Upper lobe of left lung (tissue), 6 donors: ENCODE measurements at regions not wholly inside any gene's neighbourhood (a gene's known extent, or its start where the extent isn't known, plus 50 kb on each side); places are given as distances from the start of the nearest gene placed in this dataset.

Experiments used
- ATAC-seq, 2 donors: fragments of 200-7000 bp; cut with Tn5 transposase; one replicate each; pipeline ENCODE4 v1.9.1; 2022; ENCODE audit warnings: mild to moderate bottlenecking in 2 of 2, moderate library complexity in 2 of 2; ENCODE audit not compliant: low FRiP score in 2 of 2
- DNase-seq, 2 donors: peaks; one replicate each; pipeline ENCODE4 v3.0.0-alpha.2; 2019 to 2020
- H3K27ac ChIP-seq, 4 donors: fragments of 200-600 bp; sonication (generic); one replicate each; pipeline ENCODE4 v1.5.1; 2016 to 2019
- H3K27me3 ChIP-seq, 4 donors: fragments of 200-600 bp; sonication (generic); one replicate each; pipeline ENCODE4 v1.5.1; 2017 to 2019
- H3K36me3 ChIP-seq, 4 donors: fragments of 200-600 bp; sonication (generic); one replicate each; pipeline ENCODE4 v1.5.1; 2016 to 2019
- H3K4me1 ChIP-seq, 4 donors: fragments of 200-600 bp; sonication (generic); one replicate each; pipeline ENCODE4 v1.5.1; 2018 to 2019
- H3K4me3 ChIP-seq, 4 donors: fragments of 200-600 bp; sonication (generic); one replicate each; pipeline ENCODE4 v1.5.1; 2017 to 2019; ENCODE audit warnings: mild to moderate bottlenecking in 2 of 4, moderate library complexity in 1 of 4
- H3K9me3 ChIP-seq, 4 donors: fragments of 200-600 bp; sonication (generic); one replicate each; pipeline ENCODE4 v1.5.1; 2018 to 2019
- CTCF ChIP-seq, 6 experiments: fragments of 450-650 bp in 4 of 6; fragments of 200-600 bp in 2 of 6; sonication (generic) in 2 of 6; IDR thresholded peaks; one replicate each; pipeline ENCODE4 v1.5.1; 2016 to 2019; ENCODE audit warnings: antibody characterized with exemption in 6 of 6
- EP300 ChIP-seq, 4 donors: sonication (generic); formaldehyde crosslinking; IDR thresholded peaks; one replicate each; pipeline ENCODE4 v1.5.1; 2017; ENCODE audit warnings: antibody characterized with exemption in 4 of 4, control low read depth in 2 of 4
- POLR2A ChIP-seq, 4 donors: fragments of 450-650 bp; IDR thresholded peaks; one replicate each; pipeline ENCODE4 v1.5.1; 2016 to 2017; ENCODE audit warnings: antibody characterized with exemption in 4 of 4, mild to moderate bottlenecking in 2 of 4
- POLR2AphosphoS5 ChIP-seq, 2 donors: sonication (generic); formaldehyde crosslinking; IDR thresholded peaks; one replicate each; pipeline ENCODE4 v1.5.1; 2017; ENCODE audit warnings: antibody characterized with exemption in 2 of 2
- WGBS, 2 donors: methylation state at CpG; one replicate each; pipeline ENCODE4 v1.1.5; 2017 to 2018; 5-methylcytosine and 5-hydroxymethylcytosine counted together
- donor health status: DM: no; HTN: no; CAD: no; lungs with moderate emphysema.
- donor health status: DM: no; HTN: yes; CAD: no; lungs with severe emphysema.

- Histone ChIP-seq H3K27me3 (no peaks in the 10 kb centered on the region), H3K36me3 (no peaks in the 10 kb centered on the region), H3K4me3 (no peak overlapping the region), H3K4me1 (peaks cover 13 to 23% (median 18%) of the 10 kb centered on the region in 4 donors), H3K27ac (no peak overlapping the region), H3K9me3 (no peaks in the 10 kb centered on the region)
- DNase-seq (no peak), ATAC-seq (no peak)
- WGBS, 2 donors: 97 to 99% methylated on average over 8 of the region's 8 CpGs
- TF ChIP-seq CTCF (IDR thresholded peaks at IDR 0.05) (no peak), POLR2A (IDR thresholded peaks at IDR 0.05) (no peak), EP300 (IDR thresholded peaks at IDR 0.05) (no peak), POLR2AphosphoS5 (IDR thresholded peaks at IDR 0.05) (no peak)
Observed at GRCh38 chr15:92843326-92843725, 56.8 kb upstream of the CHD2 start.

GRCh38 chr15:92843814-92844213, 56.3 kb upstream of the CHD2 start:
- Histone ChIP-seq H3K4me3 (no peak overlapping the region), H3K27me3 (no peaks in the 10 kb centered on the region), H3K27ac (peak overlapping the region in 1 of 4 donors; percentile 83), H3K36me3 (no peaks in the 10 kb centered on the region), H3K9me3 (no peaks in the 10 kb centered on the region), H3K4me1 (peaks cover 13 to 27% (median 20%) of the 10 kb centered on the region in 4 donors)
- ATAC-seq (no peak), DNase-seq (no peak)
- TF ChIP-seq CTCF (IDR thresholded peaks at IDR 0.05) (no peak), POLR2A (IDR thresholded peaks at IDR 0.05) (no peak), EP300 (IDR thresholded peaks at IDR 0.05) (no peak), POLR2AphosphoS5 (IDR thresholded peaks at IDR 0.05) (no peak)
- 95 to 96% methylated on average over 7 of the region's 7 CpGs for WGBS, 2 donors

DNA sequence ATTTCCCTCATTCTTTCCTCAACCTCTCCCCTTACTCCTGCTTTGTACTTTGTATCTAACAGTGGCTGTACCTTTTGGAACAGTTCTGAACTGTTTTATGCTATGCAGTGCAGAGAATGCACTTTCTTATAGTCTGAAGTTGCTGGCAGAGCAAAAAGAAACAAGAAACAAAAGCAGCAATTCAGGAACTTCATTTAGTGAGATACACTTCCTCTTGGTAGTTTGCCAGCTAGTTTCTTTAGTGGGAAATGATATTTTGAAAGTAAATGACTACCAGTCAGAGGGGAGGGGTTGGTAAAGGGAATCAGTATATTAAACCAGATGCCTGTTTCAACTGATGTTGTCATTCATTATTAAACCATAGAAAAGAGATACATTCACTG, 55.0 kb upstream of the CHD2 start:
- DNase-seq: no peak
- peaks cover 16 to 28% (median 23%) of the 10 kb centered on the region in 4 donors for H3K4me1 ChIP-seq
- H3K9me3 ChIP-seq: no peaks in the 10 kb centered on the region
- no peaks in the 10 kb centered on the region for H3K27me3 ChIP-seq
- ATAC-seq: peak; percentile 62 to 79
- H3K36me3 ChIP-seq: no peaks in the 10 kb centered on the region
- no peak overlapping the region for H3K4me3 ChIP-seq
- TF ChIP-seq CTCF (IDR thresholded peaks at IDR 0.05) (no peak), POLR2A (IDR thresholded peaks at IDR 0.05) (no peak), POLR2AphosphoS5 (IDR thresholded peaks at IDR 0.05) (peak in 1 of 2 donors; percentile 26)
- H3K27ac ChIP-seq: peak overlapping the region; percentile 65 to 83 (median 74)

DNA sequence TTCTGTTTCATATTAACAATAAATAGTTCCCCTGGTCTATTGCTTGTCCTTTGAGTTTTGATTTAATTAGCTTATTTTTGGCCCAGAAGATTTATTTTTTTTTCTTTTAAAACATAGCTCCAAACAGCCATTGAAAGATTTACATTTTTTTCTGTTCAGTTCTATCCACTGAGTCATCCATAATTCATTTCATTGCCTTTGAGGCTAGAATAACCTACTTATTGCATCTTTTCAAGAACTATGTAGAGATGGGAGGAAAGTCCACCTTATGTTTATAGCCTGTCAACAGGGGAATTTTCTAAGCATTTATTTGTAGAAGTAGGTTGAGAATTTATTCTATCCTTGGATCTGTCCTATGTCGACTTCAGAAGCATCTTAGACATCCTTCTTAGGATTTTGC, 53.4 kb upstream of the CHD2 start:
- 88 to 96% methylated on average over 1 of the region's 1 CpG for WGBS, 2 donors

More for the DNA sequence above, 53.4 kb upstream of the CHD2 start:
- Histone ChIP-seq H3K9me3 (no peaks in the 10 kb centered on the region), H3K36me3 (no peaks in the 10 kb centered on the region), H3K27me3 (no peaks in the 10 kb centered on the region), H3K4me3 (no peak overlapping the region), H3K4me1 (peaks cover 16 to 28% (median 23%) of the 10 kb centered on the region in 4 donors), H3K27ac (no peak overlapping the region)
- DNase-seq (no peak), ATAC-seq (no peak)
- no peak for TF ChIP-seq POLR2AphosphoS5 (IDR thresholded peaks at IDR 0.05)
- no peak for TF ChIP-seq POLR2A (IDR thresholded peaks at IDR 0.05)
- TF ChIP-seq EP300 (IDR thresholded peaks at IDR 0.05): no peak
- no peak for TF ChIP-seq CTCF (IDR thresholded peaks at IDR 0.05)
